ENCODE measurements at regions not wholly inside any gene's neighbourhood (a gene's known extent, or its start where the extent isn't known, plus 50 kb on each side); places are given as distances from the start of the nearest gene placed in this dataset.

DNA sequence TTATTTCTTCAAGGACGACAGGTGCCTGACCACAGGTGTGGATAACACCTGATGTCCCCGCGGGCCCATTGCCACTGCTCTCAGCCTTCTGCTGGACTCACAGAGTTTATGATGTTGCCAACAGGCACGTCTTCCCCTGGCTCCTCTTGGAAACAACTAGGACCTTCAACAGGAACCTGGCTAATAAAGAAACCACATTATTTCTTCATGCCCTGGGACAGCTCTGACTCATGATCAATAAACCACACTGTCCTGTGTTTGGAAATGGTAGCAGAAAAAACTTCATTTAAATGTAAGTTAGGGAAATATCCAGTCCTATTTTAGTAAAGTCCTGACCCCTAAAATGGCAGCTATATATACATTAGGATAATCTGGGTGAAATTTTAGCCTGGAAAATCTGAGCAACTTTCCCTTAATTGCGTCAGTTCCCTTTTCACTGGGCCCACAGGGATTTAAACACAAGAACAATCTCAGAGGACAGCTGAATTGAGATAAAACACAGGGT, 158.9 kb downstream of the VAPA start:
- H3K27ac ChIP-seq (ENCODE audit: low read length) = no peak overlapping the region
- H3K79me2 ChIP-seq (replicated peaks; ENCODE audit: insufficient read depth, low read length) = no peaks in the 10 kb centered on the region
- no peaks in the 10 kb centered on the region for H3K27me3 ChIP-seq (ENCODE audit: insufficient read depth, low read depth, low read length)
- H2AFZ ChIP-seq (ENCODE audit: low read depth, low read length) = no peak overlapping the region
- no peaks in the 10 kb centered on the region for H3K36me3 ChIP-seq (ENCODE audit: insufficient read depth, low read length)
- no peak for TF ChIP-seq EP300 (conservative IDR thresholded peaks at IDR 0.05; ENCODE audit: poor library complexity, severe bottlenecking)
- TF ChIP-seq TAF1 (IDR thresholded peaks at IDR 0.05; ENCODE audit: low read depth) = no peak
- no peak for TF ChIP-seq RAD21 (conservative IDR thresholded peaks at IDR 0.05)
- TF ChIP-seq, protein P1, sequence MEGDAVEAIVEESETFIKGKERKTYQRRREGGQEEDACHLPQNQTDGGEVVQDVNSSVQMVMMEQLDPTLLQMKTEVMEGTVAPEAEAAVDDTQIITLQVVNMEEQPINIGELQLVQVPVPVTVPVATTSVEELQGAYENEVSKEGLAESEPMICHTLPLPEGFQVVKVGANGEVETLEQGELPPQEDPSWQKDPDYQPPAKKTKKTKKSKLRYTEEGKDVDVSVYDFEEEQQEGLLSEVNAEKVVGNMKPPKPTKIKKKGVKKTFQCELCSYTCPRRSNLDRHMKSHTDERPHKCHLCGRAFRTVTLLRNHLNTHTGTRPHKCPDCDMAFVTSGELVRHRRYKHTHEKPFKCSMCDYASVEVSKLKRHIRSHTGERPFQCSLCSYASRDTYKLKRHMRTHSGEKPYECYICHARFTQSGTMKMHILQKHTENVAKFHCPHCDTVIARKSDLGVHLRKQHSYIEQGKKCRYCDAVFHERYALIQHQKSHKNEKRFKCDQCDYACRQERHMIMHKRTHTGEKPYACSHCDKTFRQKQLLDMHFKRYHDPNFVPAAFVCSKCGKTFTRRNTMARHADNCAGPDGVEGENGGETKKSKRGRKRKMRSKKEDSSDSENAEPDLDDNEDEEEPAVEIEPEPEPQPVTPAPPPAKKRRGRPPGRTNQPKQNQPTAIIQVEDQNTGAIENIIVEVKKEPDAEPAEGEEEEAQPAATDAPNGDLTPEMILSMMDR (IDR thresholded peaks at IDR 0.05; ENCODE audit: poor library complexity, severe bottlenecking) = no peak
- TF ChIP-seq MXI1 (conservative IDR thresholded peaks at IDR 0.05; ENCODE audit: poor library complexity, severe bottlenecking) = no peak
- no peak for TF ChIP-seq SMC3 (conservative IDR thresholded peaks at IDR 0.05; ENCODE audit: poor library complexity)
- no peak for TF ChIP-seq EZH2 (IDR thresholded peaks at IDR 0.05; ENCODE audit: borderline replicate concordance, insufficient read depth, low read length, poor library complexity, severe bottlenecking)
- TF ChIP-seq POLR2AphosphoS5 (IDR thresholded peaks at IDR 0.05) = no peak
- no peak overlapping the region for H3K9ac ChIP-seq (ENCODE audit: low read length)
- H3K9me2 ChIP-seq (ENCODE audit: insufficient read depth, low read length) = no peaks in the 10 kb centered on the region
- no peaks in the 10 kb centered on the region for H3F3A ChIP-seq (ENCODE audit: insufficient read depth, low read length, poor library complexity, severe bottlenecking)
- H4K20me1 ChIP-seq (ENCODE audit: insufficient read depth) = no peaks in the 10 kb centered on the region
- no peak overlapping the region for H3K4me2 ChIP-seq (ENCODE audit: low read length)
- no peaks in the 10 kb centered on the region for H3K9me3 ChIP-seq (ENCODE audit: low read length)
- no peak overlapping the region for H3K4me3 ChIP-seq (ENCODE audit: low read length)

DNA sequence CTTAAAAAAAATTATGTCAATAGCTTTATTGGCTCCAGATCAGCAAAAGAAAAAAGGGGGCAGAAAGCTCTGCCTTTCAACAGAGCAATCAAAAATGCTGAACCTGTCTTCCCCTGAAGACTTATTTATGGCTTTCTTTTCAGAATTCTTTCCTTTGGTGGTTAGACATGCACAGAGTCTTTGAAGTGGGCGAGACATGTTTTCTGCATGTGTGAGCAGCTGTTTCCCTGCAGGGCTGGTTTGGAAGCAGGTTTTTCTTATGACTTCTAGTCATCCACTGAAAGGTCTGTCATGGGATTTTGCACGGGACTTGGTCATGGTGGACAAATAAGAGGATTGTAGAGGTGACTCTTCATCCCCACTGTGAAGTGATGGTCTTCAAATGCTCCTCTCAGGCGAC, 160.3 kb downstream of the VAPA start:
- H3K4me3 ChIP-seq (ENCODE audit: low read length) = no peak overlapping the region
- no peaks in the 10 kb centered on the region for H3K79me2 ChIP-seq (replicated peaks; ENCODE audit: insufficient read depth, low read length)
- no peaks in the 10 kb centered on the region for H3K36me3 ChIP-seq (ENCODE audit: insufficient read depth, low read length)
- H3K9me2 ChIP-seq (ENCODE audit: insufficient read depth, low read length) = no peaks in the 10 kb centered on the region
- H3K4me2 ChIP-seq (ENCODE audit: low read length) = no peak overlapping the region
- H3K9ac ChIP-seq (ENCODE audit: low read length) = no peak overlapping the region
- TF ChIP-seq MXI1 (conservative IDR thresholded peaks at IDR 0.05; ENCODE audit: poor library complexity, severe bottlenecking) (no peak), RAD21 (conservative IDR thresholded peaks at IDR 0.05) (no peak), SMC3 (conservative IDR thresholded peaks at IDR 0.05; ENCODE audit: poor library complexity) (no peak), POLR2AphosphoS5 (IDR thresholded peaks at IDR 0.05) (no peak), EP300 (conservative IDR thresholded peaks at IDR 0.05; ENCODE audit: poor library complexity, severe bottlenecking) (no peak), EZH2 (IDR thresholded peaks at IDR 0.05; ENCODE audit: borderline replicate concordance, insufficient read depth, low read length, poor library complexity, severe bottlenecking) (no peak), TAF1 (IDR thresholded peaks at IDR 0.05; ENCODE audit: low read depth) (no peak)
- TF ChIP-seq, protein P2, sequence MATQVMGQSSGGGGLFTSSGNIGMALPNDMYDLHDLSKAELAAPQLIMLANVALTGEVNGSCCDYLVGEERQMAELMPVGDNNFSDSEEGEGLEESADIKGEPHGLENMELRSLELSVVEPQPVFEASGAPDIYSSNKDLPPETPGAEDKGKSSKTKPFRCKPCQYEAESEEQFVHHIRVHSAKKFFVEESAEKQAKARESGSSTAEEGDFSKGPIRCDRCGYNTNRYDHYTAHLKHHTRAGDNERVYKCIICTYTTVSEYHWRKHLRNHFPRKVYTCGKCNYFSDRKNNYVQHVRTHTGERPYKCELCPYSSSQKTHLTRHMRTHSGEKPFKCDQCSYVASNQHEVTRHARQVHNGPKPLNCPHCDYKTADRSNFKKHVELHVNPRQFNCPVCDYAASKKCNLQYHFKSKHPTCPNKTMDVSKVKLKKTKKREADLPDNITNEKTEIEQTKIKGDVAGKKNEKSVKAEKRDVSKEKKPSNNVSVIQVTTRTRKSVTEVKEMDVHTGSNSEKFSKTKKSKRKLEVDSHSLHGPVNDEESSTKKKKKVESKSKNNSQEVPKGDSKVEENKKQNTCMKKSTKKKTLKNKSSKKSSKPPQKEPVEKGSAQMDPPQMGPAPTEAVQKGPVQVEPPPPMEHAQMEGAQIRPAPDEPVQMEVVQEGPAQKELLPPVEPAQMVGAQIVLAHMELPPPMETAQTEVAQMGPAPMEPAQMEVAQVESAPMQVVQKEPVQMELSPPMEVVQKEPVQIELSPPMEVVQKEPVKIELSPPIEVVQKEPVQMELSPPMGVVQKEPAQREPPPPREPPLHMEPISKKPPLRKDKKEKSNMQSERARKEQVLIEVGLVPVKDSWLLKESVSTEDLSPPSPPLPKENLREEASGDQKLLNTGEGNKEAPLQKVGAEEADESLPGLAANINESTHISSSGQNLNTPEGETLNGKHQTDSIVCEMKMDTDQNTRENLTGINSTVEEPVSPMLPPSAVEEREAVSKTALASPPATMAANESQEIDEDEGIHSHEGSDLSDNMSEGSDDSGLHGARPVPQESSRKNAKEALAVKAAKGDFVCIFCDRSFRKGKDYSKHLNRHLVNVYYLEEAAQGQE (IDR thresholded peaks at IDR 0.05; ENCODE audit: borderline replicate concordance) = no peak
- TF ChIP-seq, protein P1 (IDR thresholded peaks at IDR 0.05; ENCODE audit: poor library complexity, severe bottlenecking) = no peak
- no peaks in the 10 kb centered on the region for H3K27me3 ChIP-seq (ENCODE audit: insufficient read depth, low read depth, low read length)
- H2AFZ ChIP-seq (ENCODE audit: low read depth, low read length) = no peak overlapping the region
- H3F3A ChIP-seq (ENCODE audit: insufficient read depth, low read length, poor library complexity, severe bottlenecking) = no peaks in the 10 kb centered on the region
- no peak overlapping the region for H3K27ac ChIP-seq (ENCODE audit: low read length)
- H4K20me1 ChIP-seq (ENCODE audit: insufficient read depth) = no peaks in the 10 kb centered on the region
- H3K9me3 ChIP-seq (ENCODE audit: low read length) = no peaks in the 10 kb centered on the region
